Endodermal cell (in vitro differentiated cells): ENCODE measurements at regions not wholly inside any gene's neighbourhood (a gene's known extent, or its start where the extent isn't known, plus 50 kb on each side); places are given as distances from the start of the nearest gene placed in this dataset.
A peak's percentile ranks its signal among the peaks of the same experiment; 100 is the strongest.

Experiments
- DNase-seq: peaks from one replicate; pipeline ENCODE4 v3.0.0-alpha.2; 2017
- H3K27ac ChIP-seq: 2 replicates; pipeline ENCODE4 v1.5.1; 2013; ENCODE audit warnings: mild to moderate bottlenecking, low read depth, low read length, moderate library complexity
- H3K27me3 ChIP-seq: 2 replicates; pipeline ENCODE4 v1.6.1; 2013; ENCODE audit warnings: mild to moderate bottlenecking, low read length, moderate library complexity; ENCODE audit not compliant: insufficient read depth, control insufficient read depth, poor library complexity, severe bottlenecking
- H3K36me3 ChIP-seq: 2 replicates; pipeline ENCODE4 v1.7.0; 2013; ENCODE audit warnings: mild to moderate bottlenecking, low read length, moderate library complexity; ENCODE audit not compliant: control insufficient read depth, insufficient read depth
- H3K4me1 ChIP-seq: one replicate; pipeline ENCODE4 v1.7.0; 2013; ENCODE audit warnings: low read length; ENCODE audit not compliant: control insufficient read depth, insufficient read depth
- H3K4me3 ChIP-seq: 2 replicates; pipeline ENCODE4 v1.5.1; 2013; ENCODE audit warnings: mild to moderate bottlenecking, low read length, moderate library complexity
- H3K9ac ChIP-seq: 2 replicates; pipeline ENCODE4 v1.6.1; 2013; ENCODE audit warnings: mild to moderate bottlenecking, low read length, moderate library complexity; ENCODE audit not compliant: poor library complexity, severe bottlenecking; ENCODE audit errors: extremely low read depth
- H3K9me3 ChIP-seq: 2 replicates; pipeline ENCODE4 v1.6.1; 2013; ENCODE audit warnings: mild to moderate bottlenecking, low read length, moderate library complexity; ENCODE audit not compliant: control insufficient read depth
- H3K27ac Mint-ChIP-seq: 2 replicates; pipeline ENCODE4 v1.8.0; 2020; ENCODE audit warnings: mixed read lengths
- H3K27me3 Mint-ChIP-seq: 2 replicates; pipeline ENCODE4 v1.8.0; 2021; ENCODE audit warnings: mild to moderate bottlenecking, mixed read lengths; ENCODE audit not compliant: insufficient read depth
- H3K36me3 Mint-ChIP-seq: 2 replicates; pipeline ENCODE4 v1.8.0; 2020; ENCODE audit warnings: low read depth, mixed read lengths
- H3K4me1 Mint-ChIP-seq: 2 replicates; pipeline ENCODE4 v1.8.0; 2020; ENCODE audit warnings: mixed read lengths
- H3K4me3 Mint-ChIP-seq: 2 replicates; pipeline ENCODE4 v1.8.0; 2020; ENCODE audit warnings: mild to moderate bottlenecking, moderate library complexity, mixed read lengths
- H3K9me3 Mint-ChIP-seq: 2 replicates; pipeline ENCODE4 v1.8.0; 2020; ENCODE audit warnings: mild to moderate bottlenecking, mixed read lengths
- CTCF ChIP-seq: fragments of 200-600 bp; sonication (generic); conservative IDR thresholded peaks from 2 replicates; pipeline ENCODE4 v1.5.0; 2021; ENCODE audit warnings: antibody characterized with exemption, mild to moderate bottlenecking
- WGBS, 2 experiments: methylation state at CpG; one replicate each; pipeline versions ENCODE4 v1.1.5 to v1.1.7; 2013; ENCODE audit warnings: missing lambda C conversion rate in 2 of 2, mixed read lengths in 1 of 2; ENCODE audit not compliant: insufficient coverage in 1 of 2, insufficient read length in 1 of 2; 5-methylcytosine and 5-hydroxymethylcytosine counted together

GRCh38 chr3:191901741-191902140 is 440.8 kb downstream of the PYDC2 start:
- H3K27me3 ChIP-seq: no peaks in the 10 kb centered on the region
- no peaks in the 10 kb centered on the region for H3K4me1 ChIP-seq
- no peak for DNase-seq
- no peak overlapping the region for H3K9ac ChIP-seq
- no peak overlapping the region for H3K27ac ChIP-seq
- Mint-ChIP-seq H3K36me3 (peaks cover 2% of the 10 kb centered on the region), H3K4me3 (no peak overlapping the region), H3K27ac (no peak overlapping the region), H3K4me1 (no peaks in the 10 kb centered on the region), H3K27me3 (no peaks in the 10 kb centered on the region), H3K9me3 (no peaks in the 10 kb centered on the region)
- WGBS, 2 experiments: 92 to 96% methylated on average over 2 of the region's 2 CpGs
- H3K36me3 ChIP-seq: peaks cover 3% of the 10 kb centered on the region
- TF ChIP-seq CTCF: no peak
- H3K9me3 ChIP-seq: peaks cover 34% of the 10 kb centered on the region
- peak overlapping the region; percentile 69 for H3K4me3 ChIP-seq

- peaks cover 73% of the 10 kb centered on the region for H3K36me3 Mint-ChIP-seq
- no peaks in the 10 kb centered on the region for H3K27me3 ChIP-seq
- H3K4me3 Mint-ChIP-seq: no peak overlapping the region
- H3K9ac ChIP-seq: no peak overlapping the region
- DNase-seq: no peak
- peaks cover 41% of the 10 kb centered on the region for H3K9me3 Mint-ChIP-seq
- H3K36me3 ChIP-seq: peaks cover 43% of the 10 kb centered on the region
- 86 to 92% methylated on average over 9 to 11 of the region's 11 CpGs for WGBS, 2 experiments
- peak overlapping the region; percentile 50 for H3K4me3 ChIP-seq
- H3K27ac ChIP-seq: no peak overlapping the region
- H3K27ac Mint-ChIP-seq: peak overlapping the region; percentile 46
- H3K4me1 Mint-ChIP-seq: peaks cover 10% of the 10 kb centered on the region
- H3K27me3 Mint-ChIP-seq: no peaks in the 10 kb centered on the region
- no peaks in the 10 kb centered on the region for H3K4me1 ChIP-seq
- no peak for TF ChIP-seq CTCF
- H3K9me3 ChIP-seq: peaks cover 40% of the 10 kb centered on the region
Observed at GRCh38 chr3:191912616-191913204, 451.7 kb downstream of the PYDC2 start.

GRCh38 chr3:191915712-191916111 is 454.7 kb downstream of the PYDC2 start:
- Mint-ChIP-seq H3K9me3 (peaks cover 44% of the 10 kb centered on the region), H3K27ac (no peak overlapping the region), H3K4me1 (peaks cover 8% of the 10 kb centered on the region), H3K4me3 (no peak overlapping the region), H3K36me3 (peaks cover 92% of the 10 kb centered on the region), H3K27me3 (no peaks in the 10 kb centered on the region)
- no peak for TF ChIP-seq CTCF
- Histone ChIP-seq H3K9ac (no peak overlapping the region), H3K4me1 (no peaks in the 10 kb centered on the region), H3K36me3 (peaks cover 47% of the 10 kb centered on the region), H3K4me3 (no peak overlapping the region), H3K27ac (no peak overlapping the region), H3K9me3 (peaks cover 44% of the 10 kb centered on the region), H3K27me3 (no peaks in the 10 kb centered on the region)
- 67 to 86% methylated on average over 1 of the region's 2 CpGs for WGBS, 2 experiments
- no peak for DNase-seq
